Adrenal gland (tissue), 9 donors: ENCODE measurements at regions not wholly inside any gene's neighbourhood (a gene's known extent, or its start where the extent isn't known, plus 50 kb on each side); places are given as distances from the start of the nearest gene placed in this dataset.

Experiments used
- DNase-seq, 7 donors: peaks; one replicate each; pipeline ENCODE4 v3.0.0-alpha.2; 2019 to 2020
- H3K27ac ChIP-seq, 5 donors: fragments of 200-600 bp; sonication (generic) in 4 of 5; 1 replicate in 3 of 5; 2 replicates in 2 of 5; pipeline versions ENCODE4 v1.5.1 to v1.8.0; 2016 to 2020; ENCODE audit warnings: mild to moderate bottlenecking in 1 of 5
- H3K27me3 ChIP-seq: fragments of 200-600 bp; 2 replicates; pipeline ENCODE4 v1.8.0; 2021
- H3K36me3 ChIP-seq, 2 donors: fragments of 200-600 bp; replicated peaks in 1 of 2; 1 replicate in 1 of 2; 2 replicates in 1 of 2; pipeline versions ENCODE4 v1.5.1 to v1.8.0; 2018 to 2022
- H3K4me1 ChIP-seq, 2 donors: fragments of 200-600 bp; replicated peaks in 1 of 2; 1 replicate in 1 of 2; 2 replicates in 1 of 2; pipeline versions ENCODE4 v1.5.1 to v1.8.0; 2018 to 2021
- H3K4me3 ChIP-seq, 4 donors: fragments of 200-600 bp; sonication (generic) in 3 of 4; one replicate each; pipeline ENCODE4 v1.5.1; 2016 to 2018
- H3K9me3 ChIP-seq, 3 donors: fragments of 200-600 bp; sonication (generic) in 1 of 3; replicated peaks in 1 of 3; 1 replicate in 2 of 3; 2 replicates in 1 of 3; pipeline versions ENCODE4 v1.5.1 to v1.8.0; 2016 to 2021
- CTCF ChIP-seq, 6 experiments: fragments of 450-650 bp in 4 of 6; fragments of 200-600 bp in 2 of 6; sonication (generic) in 1 of 6; IDR thresholded peaks; 1 replicate in 5 of 6; 2 replicates in 1 of 6; pipeline versions ENCODE4 v1.5.1 to v1.8.0; 2016 to 2021; ENCODE audit warnings: antibody characterized with exemption in 6 of 6, mild to moderate bottlenecking in 2 of 6, moderate library complexity in 1 of 6
- POLR2A ChIP-seq, 2 donors: fragments of 450-650 bp; IDR thresholded peaks; one replicate each; pipeline ENCODE4 v1.6.1; 2017; ENCODE audit warnings: antibody characterized with exemption in 2 of 2, mild to moderate bottlenecking in 2 of 2, moderate library complexity in 1 of 2
- whole genome bisulfite sequencing, 4 donors: extraction: QIAGEN DNeasy Blood & Tissue Kit in 2 of 4; methylation state at CpG; one replicate each; pipeline versions ENCODE4 v1.1.5 to v1.1.7; 2013 to 2017; 5-methylcytosine and 5-hydroxymethylcytosine counted together
- intact Hi-C, 2 donors: fragments of 100-400 bp; cut with DNase I; formaldehyde crosslinking; loops; one replicate each; pipeline versions ENCODE4 v1.14.1 to v1.15.0; 2022 to 2023
- donor health status: healthy with polysubstance abuse.
- donor health status: Bipolar disorder and iron deficiency.
- donor health status: DM: yes; HTN: yes; CAD: no.
- donor health status: DM: no; HTN: no; CAD: no.
- donor health status: DM: no; HTN: no; CAD: no.

DNA sequence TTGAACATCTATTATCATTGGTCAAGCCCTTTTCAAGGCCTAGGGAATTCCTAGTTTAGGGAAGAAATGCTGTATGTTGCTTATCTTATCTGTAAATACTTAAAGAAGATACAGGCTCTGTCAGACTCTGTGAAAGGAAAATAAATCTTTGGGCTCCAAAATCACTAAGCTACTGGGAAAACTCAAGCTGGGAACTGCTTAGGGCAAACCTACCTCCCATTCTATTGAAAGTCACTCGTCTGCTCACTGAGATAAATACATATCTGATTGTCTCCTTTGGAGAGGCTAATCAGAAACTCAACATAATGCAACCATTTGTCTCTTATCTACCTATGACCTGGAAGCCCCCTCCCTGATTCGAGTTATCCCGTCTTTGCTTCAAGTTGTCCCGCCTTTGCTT, 108.6 kb upstream of the NDST4 start:
- WGBS, 4 donors: 66 to 77% (median 68%) methylated on average over 4 of the region's 4 CpGs
- no peak for DNase-seq
- Histone ChIP-seq H3K27me3 (no peaks in the 10 kb centered on the region), H3K36me3 (no peaks in the 10 kb centered on the region), H3K27ac (no peak overlapping the region), H3K4me3 (no peak overlapping the region), H3K4me1 (no peaks in the 10 kb centered on the region), H3K9me3 (no peaks in the 10 kb centered on the region)
- intact Hi-C loops: no loop called here
- TF ChIP-seq CTCF (IDR thresholded peaks at IDR 0.05): no peak
- no peak for TF ChIP-seq POLR2A (IDR thresholded peaks at IDR 0.05)

GRCh38 chr4:115219862-115220261, 106.4 kb upstream of the NDST4 start:
- TF ChIP-seq CTCF (IDR thresholded peaks at IDR 0.05): no peak
- TF ChIP-seq POLR2A (IDR thresholded peaks at IDR 0.05): no peak
- no peaks in the 10 kb centered on the region for H3K36me3 ChIP-seq
- H3K27me3 ChIP-seq: no peaks in the 10 kb centered on the region
- H3K4me3 ChIP-seq: no peak overlapping the region
- intact Hi-C loops: no loop called here
- no peaks in the 10 kb centered on the region for H3K4me1 ChIP-seq
- WGBS, 4 donors: 44 to 73% (median 56%) methylated on average over 1 of the region's 1 CpG
- no peak overlapping the region for H3K27ac ChIP-seq
- H3K9me3 ChIP-seq: no peaks in the 10 kb centered on the region
- DNase-seq: no peak

- intact Hi-C loops: no loop called here
- TF ChIP-seq POLR2A (IDR thresholded peaks at IDR 0.05) (no peak), CTCF (IDR thresholded peaks at IDR 0.05) (no peak)
- 25 to 38% (median 33%) methylated on average over 2 of the region's 2 CpGs for WGBS, 4 donors
Measured at GRCh38 chr4:115219315-115219860, 106.0 kb upstream of the NDST4 start.

GRCh38 chr4:115215935-115216334, 102.5 kb upstream of the NDST4 start:
- DNase-seq: no peak
- WGBS, 4 donors: 74 to 86% (median 80%) methylated on average over 3 of the region's 3 CpGs
- Histone ChIP-seq H3K4me3 (no peak overlapping the region), H3K4me1 (no peaks in the 10 kb centered on the region), H3K27me3 (no peaks in the 10 kb centered on the region), H3K9me3 (no peaks in the 10 kb centered on the region), H3K36me3 (no peaks in the 10 kb centered on the region), H3K27ac (no peak overlapping the region)
- TF ChIP-seq CTCF (IDR thresholded peaks at IDR 0.05) (no peak), POLR2A (IDR thresholded peaks at IDR 0.05) (no peak)
- intact Hi-C loops: no loop called here

More at GRCh38 chr4:115219315-115219860, 106.0 kb upstream of the NDST4 start:
- DNase-seq: no peak
- Histone ChIP-seq H3K27me3 (no peaks in the 10 kb centered on the region), H3K27ac (no peak overlapping the region), H3K4me1 (no peaks in the 10 kb centered on the region), H3K9me3 (no peaks in the 10 kb centered on the region), H3K36me3 (no peaks in the 10 kb centered on the region), H3K4me3 (no peak overlapping the region)
